ACHN (cell line): ENCODE measurements at regions not wholly inside any gene's neighbourhood (a gene's known extent, or its start where the extent isn't known, plus 50 kb on each side); places are given as distances from the start of the nearest gene placed in this dataset.

Source experiments
- DNase-seq: peaks from one replicate; pipeline ENCODE4 v3.0.0-alpha.2; 2015
- in situ Hi-C: cut with HindIII; loops from 2 replicates; pipeline ENCODE4 v1.10.0; 2017; ENCODE audit warnings: low sequenced_read_pairs, low pct_ligation_motif_present, low pct_unique_long_range_greater_than_20kb

DNA sequence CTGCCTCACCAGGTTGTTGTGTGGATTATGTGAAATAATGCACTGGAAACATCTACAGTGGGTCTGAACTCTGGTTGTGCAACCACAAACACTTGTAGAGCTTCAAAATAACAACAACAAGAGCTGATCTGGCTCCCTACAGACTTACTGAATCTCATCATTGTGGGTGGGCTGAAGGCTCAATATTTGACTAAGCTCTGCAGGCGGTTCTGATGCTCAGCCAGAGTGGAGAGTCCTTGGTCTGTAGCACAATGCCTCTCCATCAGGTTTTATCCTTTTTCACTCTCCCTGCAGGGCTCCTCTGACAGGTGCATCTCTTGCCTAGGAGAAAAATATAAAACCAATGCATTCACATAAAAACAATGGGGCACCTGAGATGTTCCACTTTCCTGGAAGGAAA is 456.3 kb upstream of the ONECUT1 start:
- in situ Hi-C loops: no loop called here
- no peak for DNase-seq

- no peak for DNase-seq
- in situ Hi-C loops: no loop called here
These were observed 443.7 kb upstream of the ONECUT1 start for GRCh38 chr15:53233801-53234200.

GRCh38 chr15:53230473-53230872 is 440.3 kb upstream of the ONECUT1 start:
- in situ Hi-C loops: no loop called here

GRCh38 chr15:53226559-53226958 is 436.4 kb upstream of the ONECUT1 start:
- in situ Hi-C loops: no loop called here
- no peak for DNase-seq

More at GRCh38 chr15:53230473-53230872, 440.3 kb upstream of the ONECUT1 start:
- no peak for DNase-seq

- in situ Hi-C loops: no loop called here
- DNase-seq: no peak
These were observed 435.6 kb upstream of the ONECUT1 start for GRCh38 chr15:53225781-53226180.

DNA sequence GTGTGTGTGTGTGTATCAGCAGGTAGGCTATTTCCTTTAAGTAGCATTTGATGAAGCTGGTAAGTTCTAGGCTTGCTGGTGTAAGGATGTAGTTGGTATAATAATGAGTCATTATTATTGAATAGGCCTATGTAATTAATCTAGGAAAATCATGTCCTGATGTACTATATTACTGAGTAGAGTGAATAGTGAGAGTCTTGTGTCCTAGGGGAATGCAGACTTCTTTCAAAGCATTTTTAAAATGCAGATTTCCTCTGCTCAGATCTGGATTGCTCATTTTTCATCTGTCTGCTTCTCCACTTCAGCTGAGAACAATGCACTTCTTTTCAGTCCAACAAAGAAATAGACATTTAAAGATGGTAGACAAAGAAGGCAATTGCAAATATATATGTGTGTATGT is 434.2 kb upstream of the ONECUT1 start:
- no peak for DNase-seq
- in situ Hi-C loops: no loop called here

- no peak for DNase-seq
- in situ Hi-C loops: no loop called here
These were observed 433.7 kb upstream of the ONECUT1 start for GRCh38 chr15:53223815-53224214.

GRCh38 chr15:53218666-53219580 is 428.8 kb upstream of the ONECUT1 start:
- in situ Hi-C loops: no loop called here
- no peak for DNase-seq

DNA sequence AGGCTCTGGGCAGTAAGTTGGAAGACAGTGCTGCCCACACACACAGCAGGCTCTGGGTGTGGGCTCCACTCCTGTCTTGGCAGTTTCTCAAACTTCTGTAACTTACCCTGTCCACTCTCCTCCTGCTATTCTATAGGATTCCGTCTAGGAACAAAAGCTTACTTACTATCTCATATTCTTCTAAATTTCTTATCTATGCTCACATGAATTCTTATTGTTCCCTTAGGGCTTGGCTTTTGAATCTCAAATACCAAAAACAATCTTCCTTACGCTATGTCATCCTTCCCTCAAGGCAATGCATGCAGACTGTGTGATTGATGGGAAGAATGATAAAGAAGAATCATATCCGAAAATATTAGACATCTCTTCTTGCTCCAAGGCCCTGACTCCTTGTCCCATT is 425.9 kb upstream of the ONECUT1 start:
- in situ Hi-C loops: no loop called here
- no peak for DNase-seq

- in situ Hi-C loops: no loop called here
These were observed 423.2 kb upstream of the ONECUT1 start for GRCh38 chr15:53213336-53213735.

GRCh38 chr15:53212785-53213184 is 422.6 kb upstream of the ONECUT1 start:
- in situ Hi-C loops: no loop called here
- no peak for DNase-seq

More at GRCh38 chr15:53213336-53213735, 423.2 kb upstream of the ONECUT1 start:
- DNase-seq: no peak

GRCh38 chr15:53210653-53211052 is 420.5 kb upstream of the ONECUT1 start:
- in situ Hi-C loops: no loop called here
- DNase-seq: no peak

GRCh38 chr15:53209396-53210042 is 419.4 kb upstream of the ONECUT1 start:
- no peak for DNase-seq
- in situ Hi-C loops: no loop called here

DNA sequence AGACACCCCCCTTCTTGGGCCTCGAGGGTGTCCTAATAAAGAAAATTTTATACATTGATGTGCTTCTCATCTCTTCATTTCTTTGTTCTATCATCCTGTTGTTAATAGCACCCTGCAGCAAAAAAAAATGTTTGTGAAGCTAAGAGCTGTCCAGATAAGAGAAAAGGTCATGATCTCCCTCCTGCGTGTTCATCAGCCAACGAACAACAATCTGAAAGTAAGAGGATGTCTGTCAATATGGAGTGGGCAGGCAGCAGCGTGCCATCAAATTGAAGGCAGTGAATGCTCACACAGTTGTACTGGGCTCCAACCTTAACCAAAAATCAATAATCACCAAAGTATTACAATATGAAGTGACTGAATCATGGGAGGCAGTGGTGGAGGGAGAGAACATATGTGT is 418.6 kb upstream of the ONECUT1 start:
- no peak for DNase-seq
- in situ Hi-C loops: no loop called here

GRCh38 chr15:53203454-53203853 is 413.3 kb upstream of the ONECUT1 start:
- in situ Hi-C loops: no loop called here
- DNase-seq: no peak

GRCh38 chr15:53202876-53203275 is 412.7 kb upstream of the ONECUT1 start:
- in situ Hi-C loops: no loop called here
- DNase-seq: no peak

DNA sequence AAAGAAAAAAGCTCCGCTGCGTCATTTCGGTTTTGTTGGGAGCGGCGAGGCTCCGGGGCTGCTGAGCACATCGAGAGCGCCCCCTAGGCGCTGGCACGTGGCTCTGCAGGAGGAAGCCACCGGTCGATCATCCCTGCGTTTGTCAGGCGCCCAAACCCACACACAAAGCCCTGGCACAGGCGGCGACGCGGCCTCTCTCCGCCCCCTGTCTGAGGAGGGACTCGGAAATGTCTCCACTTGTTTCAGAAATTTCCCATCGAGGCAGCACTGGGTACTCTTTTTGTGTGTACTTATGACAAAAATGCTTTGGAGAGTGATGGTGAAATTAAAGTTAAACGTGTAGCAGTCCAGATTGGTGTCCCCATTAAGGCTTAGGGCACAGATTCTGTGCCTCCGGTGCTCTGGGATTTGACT is 407.3 kb upstream of the ONECUT1 start:
- in situ Hi-C loops: no loop called here
- DNase-seq: peak; percentile 47

GRCh38 chr15:53196788-53197187 is 406.7 kb upstream of the ONECUT1 start:
- DNase-seq: no peak
- in situ Hi-C loops: no loop called here

GRCh38 chr15:53196242-53196641 is 406.1 kb upstream of the ONECUT1 start:
- in situ Hi-C loops: no loop called here
- no peak for DNase-seq

DNA sequence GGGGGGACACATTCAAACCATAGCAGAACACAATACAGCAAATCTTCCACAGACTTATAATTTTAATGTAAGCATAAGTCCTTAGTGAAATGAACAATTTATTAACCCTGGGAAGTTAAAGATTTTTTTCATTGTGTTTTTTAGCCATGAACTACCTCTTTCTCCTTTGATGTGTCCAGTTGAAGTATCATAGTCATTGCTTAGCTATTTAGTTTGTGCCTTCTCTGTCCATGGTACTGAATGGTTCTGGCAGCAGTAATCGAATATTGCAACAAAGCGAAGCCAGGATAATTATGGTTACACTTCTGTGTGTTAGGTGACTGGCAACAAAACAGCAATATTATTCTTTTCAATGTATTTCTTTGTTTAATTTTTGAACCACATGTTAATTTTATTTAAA is 403.0 kb upstream of the ONECUT1 start:
- peak; percentile 35 for DNase-seq
- in situ Hi-C loops: no loop called here
